Kidney (tissue), 13 donors: ENCODE measurements at regions not wholly inside any gene's neighbourhood (a gene's known extent, or its start where the extent isn't known, plus 50 kb on each side); places are given as distances from the start of the nearest gene placed in this dataset.
A peak's percentile ranks its signal among the peaks of the same experiment; 100 is the strongest.

Source experiments
- DNase-seq, 5 donors: peaks; one replicate each; pipeline ENCODE4 v3.0.0-alpha.2; 2013 to 2020
- FAIRE-seq: peaks from 2 replicates; lab custom pipeline; 2012; peaks lifted over from hg19 to GRCh38; lab: Jason Lieb, UNC
- H3K27ac ChIP-seq, 2 donors: one replicate each; pipeline ENCODE4 v1.7.0; 2013; ENCODE audit warnings: low read depth in 2 of 2, low read length in 2 of 2, inconsistent platforms in 1 of 2
- H3K27me3 ChIP-seq: one replicate; pipeline ENCODE4 v1.7.1; 2013; ENCODE audit warnings: low read length, inconsistent platforms; ENCODE audit not compliant: control insufficient read depth, insufficient read depth
- H3K36me3 ChIP-seq, 3 donors: one replicate each; pipeline versions ENCODE4 v1.7.0 to v1.7.1; 2013; ENCODE audit warnings: low read length in 3 of 3, control low read depth in 1 of 3, inconsistent platforms in 1 of 3; ENCODE audit not compliant: insufficient read depth in 3 of 3, control insufficient read depth in 2 of 3
- H3K4me1 ChIP-seq, 3 donors: one replicate each; pipeline versions ENCODE4 v1.7.0 to v1.7.1; 2013; ENCODE audit warnings: low read length in 3 of 3, inconsistent platforms in 1 of 3, low read depth in 1 of 3; ENCODE audit not compliant: control insufficient read depth in 2 of 3, insufficient read depth in 2 of 3
- H3K4me3 ChIP-seq, 3 donors: one replicate each; pipeline versions ENCODE4 v1.7.0 to v1.8.1; 2013; ENCODE audit warnings: low read length in 3 of 3, control low read depth in 1 of 3, inconsistent platforms in 1 of 3
- H3K9ac ChIP-seq, 3 donors: one replicate each; pipeline versions ENCODE4 v1.7.0 to v1.7.1; 2013; ENCODE audit warnings: low read length in 3 of 3, control low read depth in 1 of 3, inconsistent platforms in 1 of 3
- H3K9me3 ChIP-seq, 3 donors: one replicate each; pipeline versions ENCODE4 v1.7.0 to v1.7.1; 2013; ENCODE audit warnings: low read length in 3 of 3, control low read depth in 1 of 3, inconsistent platforms in 1 of 3; ENCODE audit not compliant: control insufficient read depth in 2 of 3, insufficient read depth in 1 of 3
- CTCF ChIP-seq: IDR thresholded peaks from 3 replicates; pipeline ENCODE4 v1.5.1; 2012; ENCODE audit warnings: mild to moderate bottlenecking, moderate library complexity, borderline replicate concordance; ENCODE audit not compliant: insufficient read depth; ENCODE audit errors: extremely low read depth
- intact Hi-C: fragments of 100-400 bp; cut with DNase I; formaldehyde crosslinking; loops from one replicate; pipeline ENCODE4 v1.11.1; 2022
- donor health status: control.
- donor health status: control.
- donor health status: control.
- donor health status: control.
- donor health status: control.
- donor health status: DM: yes; HTN: yes; CAD: no.
- donor health status: Normal renal cell carcinoma (clear cell type).

- no peak overlapping the region for H3K4me3 ChIP-seq
- DNase-seq (peak in 2 of 5 donors; percentile 24 to 32), FAIRE-seq (no peak)
- TF ChIP-seq CTCF: no peak
- no peaks in the 10 kb centered on the region for H3K27me3 ChIP-seq
- H3K27ac ChIP-seq: no peak overlapping the region
- intact Hi-C loops: no loop called here
- H3K4me1 ChIP-seq: no peaks in the 10 kb centered on the region
- no peak overlapping the region for H3K9ac ChIP-seq
- no peaks in the 10 kb centered on the region for H3K9me3 ChIP-seq
- H3K36me3 ChIP-seq: no peaks in the 10 kb centered on the region
Observed at GRCh38 chr6:48222241-48222640, 111.2 kb upstream of the PTCHD4 start.

- DNase-seq: no peak
- no peaks in the 10 kb centered on the region for H3K36me3 ChIP-seq
- H3K9me3 ChIP-seq: peaks cover 0 to 4% (median 0%) of the 10 kb centered on the region in 3 donors
- no peaks in the 10 kb centered on the region for H3K27me3 ChIP-seq
- no peak overlapping the region for H3K4me3 ChIP-seq
- TF ChIP-seq CTCF: no peak
- intact Hi-C loops: no loop called here
- FAIRE-seq: no peak
- no peaks in the 10 kb centered on the region for H3K4me1 ChIP-seq
- H3K9ac ChIP-seq: no peak overlapping the region
- H3K27ac ChIP-seq: no peak overlapping the region
Observed at GRCh38 chr6:48213076-48213788, 102.2 kb upstream of the PTCHD4 start.

- no peak overlapping the region for H3K27ac ChIP-seq
- H3K36me3 ChIP-seq: no peaks in the 10 kb centered on the region
- peaks cover 0 to 4% (median 0%) of the 10 kb centered on the region in 3 donors for H3K9me3 ChIP-seq
- FAIRE-seq (no peak), DNase-seq (no peak)
- no peak overlapping the region for H3K4me3 ChIP-seq
- no peaks in the 10 kb centered on the region for H3K4me1 ChIP-seq
- no peak for TF ChIP-seq CTCF
- H3K9ac ChIP-seq: no peak overlapping the region
- intact Hi-C loops: no loop called here
- no peaks in the 10 kb centered on the region for H3K27me3 ChIP-seq
Observed at GRCh38 chr6:48212501-48212900, 101.5 kb upstream of the PTCHD4 start.
